Smooth muscle cell (in vitro differentiated cells): ENCODE measurements at regions not wholly inside any gene's neighbourhood (a gene's known extent, or its start where the extent isn't known, plus 50 kb on each side); places are given as distances from the start of the nearest gene placed in this dataset.
A peak's percentile ranks its signal among the peaks of the same experiment; 100 is the strongest.

Experiments
- DNase-seq: peaks from one replicate; lab custom pipeline; 2025; ENCODE audit not compliant: unreplicated experiment; lab: John Stamatoyannopoulos, UW
- H2AFZ ChIP-seq: fragments of 200-600 bp; sonication (generic); 2 replicates; pipeline ENCODE4 v1.6.0; 2016; ENCODE audit warnings: antibody characterized with exemption, low read depth, mild to moderate bottlenecking
- H3F3A ChIP-seq: fragments of 200-600 bp; sonication (generic); 2 replicates; pipeline ENCODE4 v1.6.0; 2017; ENCODE audit warnings: antibody characterized with exemption, low read depth
- H3K27ac ChIP-seq: fragments of 200-600 bp; sonication (generic); 2 replicates; pipeline ENCODE4 v1.5.1; 2016; ENCODE audit warnings: low read depth, mild to moderate bottlenecking
- H3K27me3 ChIP-seq: fragments of 200-600 bp; sonication (generic); 2 replicates; pipeline ENCODE4 v1.6.1; 2016; ENCODE audit warnings: low read depth, mild to moderate bottlenecking
- H3K36me3 ChIP-seq: fragments of 200-600 bp; sonication (generic); 2 replicates; pipeline ENCODE4 v1.5.1; 2016; ENCODE audit warnings: low read depth
- H3K4me1 ChIP-seq: fragments of 200-600 bp; sonication (generic); 2 replicates; pipeline ENCODE4 v1.5.1; 2016; ENCODE audit warnings: low read depth
- H3K4me2 ChIP-seq: fragments of 200-600 bp; sonication (generic); 2 replicates; pipeline ENCODE4 v1.6.0; 2016; ENCODE audit warnings: mild to moderate bottlenecking
- H3K4me3 ChIP-seq: fragments of 200-600 bp; sonication (generic); 2 replicates; pipeline ENCODE4 v1.5.1; 2016; ENCODE audit warnings: mild to moderate bottlenecking
- H3K79me2 ChIP-seq: fragments of 200-600 bp; sonication (generic); 2 replicates; pipeline ENCODE4 v1.6.0; 2016; ENCODE audit warnings: low read depth, mild to moderate bottlenecking
- H3K9ac ChIP-seq: fragments of 200-600 bp; sonication (generic); 2 replicates; pipeline ENCODE4 v1.6.0; 2016; ENCODE audit warnings: low read depth
- H3K9me3 ChIP-seq: fragments of 200-600 bp; sonication (generic); replicated peaks from 2 replicates; pipeline ENCODE4 v1.5.1; 2016; ENCODE audit warnings: low read depth
- H4K20me1 ChIP-seq: fragments of 200-600 bp; sonication (generic); 2 replicates; pipeline ENCODE4 v1.6.0; 2016; ENCODE audit warnings: low read depth
- WGBS: methylation state at CpG from one replicate; pipeline ENCODE4 v1.1.7; 2016; ENCODE audit warnings: low lambda C conversion rate; 5-methylcytosine and 5-hydroxymethylcytosine counted together
- TF ChIP-seq, protein P1 (sequence below): fragments of 200-600 bp; sonication (generic); IDR thresholded peaks from 2 replicates; pipeline ENCODE4 v1.5.1; 2017; ENCODE audit warnings: borderline replicate concordance, mild to moderate bottlenecking, antibody characterized with exemption; ENCODE audit not compliant: insufficient read depth, poor library complexity, severe bottlenecking

DNA sequence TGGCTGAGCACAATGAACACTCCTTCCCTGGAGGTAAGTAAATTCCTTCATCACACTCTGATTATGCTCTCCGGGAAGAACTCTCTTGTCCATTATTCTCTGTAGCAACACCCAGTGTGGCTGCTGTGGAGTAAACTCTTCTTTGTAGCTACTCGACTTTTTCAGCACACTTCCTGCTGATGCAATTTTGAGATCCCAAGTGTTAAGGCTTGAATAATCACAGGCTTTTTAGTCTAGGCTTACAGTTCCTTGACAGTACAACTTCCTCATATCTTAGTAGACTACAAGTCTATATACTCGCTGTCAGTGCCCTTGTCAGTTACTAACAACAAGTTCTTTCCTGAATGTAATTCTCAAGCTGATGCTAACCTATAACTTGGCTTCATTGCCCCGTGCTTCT, 301.8 kb upstream of the API5 start:
- TF ChIP-seq, protein P1, sequence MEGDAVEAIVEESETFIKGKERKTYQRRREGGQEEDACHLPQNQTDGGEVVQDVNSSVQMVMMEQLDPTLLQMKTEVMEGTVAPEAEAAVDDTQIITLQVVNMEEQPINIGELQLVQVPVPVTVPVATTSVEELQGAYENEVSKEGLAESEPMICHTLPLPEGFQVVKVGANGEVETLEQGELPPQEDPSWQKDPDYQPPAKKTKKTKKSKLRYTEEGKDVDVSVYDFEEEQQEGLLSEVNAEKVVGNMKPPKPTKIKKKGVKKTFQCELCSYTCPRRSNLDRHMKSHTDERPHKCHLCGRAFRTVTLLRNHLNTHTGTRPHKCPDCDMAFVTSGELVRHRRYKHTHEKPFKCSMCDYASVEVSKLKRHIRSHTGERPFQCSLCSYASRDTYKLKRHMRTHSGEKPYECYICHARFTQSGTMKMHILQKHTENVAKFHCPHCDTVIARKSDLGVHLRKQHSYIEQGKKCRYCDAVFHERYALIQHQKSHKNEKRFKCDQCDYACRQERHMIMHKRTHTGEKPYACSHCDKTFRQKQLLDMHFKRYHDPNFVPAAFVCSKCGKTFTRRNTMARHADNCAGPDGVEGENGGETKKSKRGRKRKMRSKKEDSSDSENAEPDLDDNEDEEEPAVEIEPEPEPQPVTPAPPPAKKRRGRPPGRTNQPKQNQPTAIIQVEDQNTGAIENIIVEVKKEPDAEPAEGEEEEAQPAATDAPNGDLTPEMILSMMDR, result no peak

GRCh38 chr11:43012606-43013005, 299.2 kb upstream of the API5 start:
- H3K27me3 ChIP-seq, result no peaks in the 10 kb centered on the region
- no peak overlapping the region for H2AFZ ChIP-seq
- no peak for DNase-seq
- H4K20me1 ChIP-seq, result no peaks in the 10 kb centered on the region
- H3K4me2 ChIP-seq, result no peak overlapping the region
- no peaks in the 10 kb centered on the region for H3K79me2 ChIP-seq
- no peak overlapping the region for H3K27ac ChIP-seq
- TF ChIP-seq, protein P1, result no peak
- H3F3A ChIP-seq, result no peaks in the 10 kb centered on the region
- no peaks in the 10 kb centered on the region for H3K36me3 ChIP-seq
- no peak overlapping the region for H3K9ac ChIP-seq
- H3K4me3 ChIP-seq, result no peak overlapping the region
- 64% methylated on average over 2 of the region's 2 CpGs for WGBS
- no peaks in the 10 kb centered on the region for H3K9me3 ChIP-seq
- no peaks in the 10 kb centered on the region for H3K4me1 ChIP-seq

More for the DNA sequence above, 301.8 kb upstream of the API5 start:
- WGBS, result 66% methylated on average over 4 of the region's 4 CpGs
- Histone ChIP-seq H3F3A (no peaks in the 10 kb centered on the region), H3K4me1 (no peaks in the 10 kb centered on the region), H3K9me3 (no peaks in the 10 kb centered on the region), H3K79me2 (no peaks in the 10 kb centered on the region), H3K9ac (no peak overlapping the region), H3K27ac (no peak overlapping the region), H2AFZ (no peak overlapping the region), H3K4me2 (no peak overlapping the region), H3K36me3 (no peaks in the 10 kb centered on the region), H4K20me1 (no peaks in the 10 kb centered on the region), H3K4me3 (no peak overlapping the region), H3K27me3 (no peaks in the 10 kb centered on the region)
- no peak for DNase-seq

GRCh38 chr11:43021466-43021865, 290.3 kb upstream of the API5 start:
- TF ChIP-seq, protein P1, result peak; percentile 25
- H3K27ac ChIP-seq, result no peak overlapping the region
- H3K27me3 ChIP-seq, result no peaks in the 10 kb centered on the region
- H3K9ac ChIP-seq, result no peak overlapping the region
- no peaks in the 10 kb centered on the region for H3K9me3 ChIP-seq
- no peaks in the 10 kb centered on the region for H4K20me1 ChIP-seq
- no peaks in the 10 kb centered on the region for H3K79me2 ChIP-seq
- H2AFZ ChIP-seq, result no peak overlapping the region
- no peaks in the 10 kb centered on the region for H3K36me3 ChIP-seq
- no peak overlapping the region for H3K4me2 ChIP-seq
- DNase-seq, result no peak
- no peak overlapping the region for H3K4me3 ChIP-seq
- no peaks in the 10 kb centered on the region for H3F3A ChIP-seq
- no peaks in the 10 kb centered on the region for H3K4me1 ChIP-seq

GRCh38 chr11:43034341-43034740, 277.5 kb upstream of the API5 start:
- Histone ChIP-seq H3K36me3 (no peaks in the 10 kb centered on the region), H3F3A (no peaks in the 10 kb centered on the region), H3K4me3 (no peak overlapping the region), H2AFZ (no peak overlapping the region), H3K9ac (no peak overlapping the region), H3K79me2 (no peaks in the 10 kb centered on the region), H3K27ac (no peak overlapping the region), H3K4me2 (no peak overlapping the region), H4K20me1 (no peaks in the 10 kb centered on the region), H3K27me3 (no peaks in the 10 kb centered on the region), H3K9me3 (no peaks in the 10 kb centered on the region), H3K4me1 (no peaks in the 10 kb centered on the region)
- TF ChIP-seq, protein P1, result no peak
- DNase-seq, result no peak
- WGBS, result 79% methylated on average over 3 of the region's 3 CpGs
